Right lobe of liver (tissue), 6 donors: ENCODE measurements at regions not wholly inside any gene's neighbourhood (a gene's known extent, or its start where the extent isn't known, plus 50 kb on each side); places are given as distances from the start of the nearest gene placed in this dataset.

ENCODE experiments used
- ATAC-seq, 4 donors: fragments of 200-7000 bp; cut with Tn5 transposase; one replicate each; pipeline ENCODE4 v1.9.1; 2020; ENCODE audit warnings: mild to moderate bottlenecking in 4 of 4, moderate library complexity in 4 of 4
- DNase-seq, 3 donors: peaks; one replicate each; pipeline ENCODE4 v3.0.0-alpha.2; 2020
- H3K27ac ChIP-seq, 3 donors: fragments of 200-600 bp; one replicate each; pipeline ENCODE4 v1.8.0; 2022
- H3K27me3 ChIP-seq, 2 donors: fragments of 200-600 bp; one replicate each; pipeline ENCODE4 v1.8.0; 2022
- H3K36me3 ChIP-seq, 4 donors: fragments of 200-600 bp; sonication (generic) in 1 of 4; one replicate each; pipeline versions ENCODE4 v1.5.1 to v1.8.0; 2017 to 2022; ENCODE audit warnings: control low read depth in 1 of 4
- H3K4me1 ChIP-seq, 4 donors: fragments of 200-600 bp; sonication (generic) in 1 of 4; one replicate each; pipeline versions ENCODE4 v1.5.1 to v1.8.0; 2017 to 2022; ENCODE audit warnings: control low read depth in 1 of 4
- H3K4me3 ChIP-seq, 3 donors: fragments of 200-600 bp; one replicate each; pipeline ENCODE4 v1.8.0; 2022
- H3K9me3 ChIP-seq, 4 donors: fragments of 200-600 bp; sonication (generic) in 1 of 4; one replicate each; pipeline versions ENCODE4 v1.5.1 to v1.8.0; 2017 to 2022; ENCODE audit warnings: control low read depth in 1 of 4
- POLR2A ChIP-seq: fragments of 450-650 bp; IDR thresholded peaks from one replicate; pipeline ENCODE4 v1.6.1; 2017; ENCODE audit warnings: antibody characterized with exemption, mild to moderate bottlenecking
- WGBS: methylation state at CpG from one replicate; pipeline ENCODE4 v1.1.6; 2018; ENCODE audit warnings: low coverage, low lambda C conversion rate; ENCODE audit not compliant: insufficient coverage; ENCODE audit errors: missing lambda C conversion rate; 5-methylcytosine and 5-hydroxymethylcytosine counted together
- intact Hi-C, 2 donors: fragments of 100-400 bp; cut with DNase I; formaldehyde crosslinking; loops; one replicate each; pipeline versions ENCODE4 v1.11.2 to v1.14.1; 2022
- TF ChIP-seq, protein P1 (sequence below), 4 donors: fragments of 200-600 bp in 3 of 4; fragments of 450-650 bp in 1 of 4; IDR thresholded peaks; one replicate each; pipeline versions ENCODE4 v1.5.1 to v1.8.0; 2016 to 2022; ENCODE audit warnings: antibody characterized with exemption in 4 of 4, mild to moderate bottlenecking in 2 of 4
- donor health status: DM: no; HTN: yes; CAD: no.
- donor health status: DM: no; HTN: no; CAD: no.
- donor health status: DM: no; HTN: no; CAD: no.
- donor health status: DM: no; HTN: yes; CAD: no.
- donor health status: DM: no; HTN: yes; CAD: no.

DNA sequence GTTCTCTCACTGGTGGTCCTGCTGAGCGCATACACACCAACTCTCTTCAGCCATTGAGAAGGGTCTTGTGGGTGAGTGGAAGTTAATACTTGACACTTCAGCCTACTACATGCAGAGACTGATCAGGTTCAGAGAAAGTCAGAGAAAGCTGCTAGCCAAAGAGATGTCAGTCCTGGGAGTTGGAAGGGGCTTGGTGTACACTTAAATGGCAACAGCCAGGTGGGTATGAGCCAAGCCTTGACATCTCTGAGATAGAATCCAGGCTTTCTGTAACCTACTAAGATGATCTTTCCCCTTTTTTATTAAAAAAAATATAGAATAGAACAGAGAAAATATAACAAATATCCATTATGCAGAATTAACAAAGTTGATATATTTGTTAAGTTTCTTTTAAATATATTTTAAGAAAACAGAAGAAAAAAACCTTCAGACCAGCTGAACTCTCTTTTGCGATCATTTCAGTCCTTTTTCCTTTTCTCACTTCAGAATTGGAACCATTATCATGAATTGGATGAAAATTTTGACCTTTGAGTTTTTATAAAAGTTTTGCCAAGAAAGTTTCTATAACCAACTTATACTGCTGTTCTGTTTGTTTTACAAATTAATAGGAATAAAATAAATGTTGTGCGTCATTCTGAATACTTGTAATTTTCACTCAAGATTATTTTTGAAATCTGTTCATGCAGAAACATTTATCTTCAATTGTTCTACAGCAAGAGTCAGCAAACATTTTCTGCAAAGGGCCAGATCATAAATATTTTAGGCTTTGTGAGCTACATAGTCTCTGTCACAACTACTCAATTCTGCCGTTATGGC, 153.0 kb downstream of the RFC3 start:
- no peak overlapping the region for H3K4me3 ChIP-seq
- DNase-seq: no peak
- 47% methylated on average over 4 of the region's 4 CpGs for WGBS
- TF ChIP-seq, protein P1, sequence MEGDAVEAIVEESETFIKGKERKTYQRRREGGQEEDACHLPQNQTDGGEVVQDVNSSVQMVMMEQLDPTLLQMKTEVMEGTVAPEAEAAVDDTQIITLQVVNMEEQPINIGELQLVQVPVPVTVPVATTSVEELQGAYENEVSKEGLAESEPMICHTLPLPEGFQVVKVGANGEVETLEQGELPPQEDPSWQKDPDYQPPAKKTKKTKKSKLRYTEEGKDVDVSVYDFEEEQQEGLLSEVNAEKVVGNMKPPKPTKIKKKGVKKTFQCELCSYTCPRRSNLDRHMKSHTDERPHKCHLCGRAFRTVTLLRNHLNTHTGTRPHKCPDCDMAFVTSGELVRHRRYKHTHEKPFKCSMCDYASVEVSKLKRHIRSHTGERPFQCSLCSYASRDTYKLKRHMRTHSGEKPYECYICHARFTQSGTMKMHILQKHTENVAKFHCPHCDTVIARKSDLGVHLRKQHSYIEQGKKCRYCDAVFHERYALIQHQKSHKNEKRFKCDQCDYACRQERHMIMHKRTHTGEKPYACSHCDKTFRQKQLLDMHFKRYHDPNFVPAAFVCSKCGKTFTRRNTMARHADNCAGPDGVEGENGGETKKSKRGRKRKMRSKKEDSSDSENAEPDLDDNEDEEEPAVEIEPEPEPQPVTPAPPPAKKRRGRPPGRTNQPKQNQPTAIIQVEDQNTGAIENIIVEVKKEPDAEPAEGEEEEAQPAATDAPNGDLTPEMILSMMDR (IDR thresholded peaks at IDR 0.05): no peak
- no peak for TF ChIP-seq POLR2A
- no peak for ATAC-seq
- peak overlapping the region in 1 of 3 donors; percentile 90 for H3K27ac ChIP-seq
- no peaks in the 10 kb centered on the region for H3K9me3 ChIP-seq
- no peaks in the 10 kb centered on the region for H3K27me3 ChIP-seq
- H3K36me3 ChIP-seq: no peaks in the 10 kb centered on the region
- H3K4me1 ChIP-seq: peaks cover 0 to 15% (median 0%) of the 10 kb centered on the region in 4 donors
- intact Hi-C loops: no loop called here

DNA sequence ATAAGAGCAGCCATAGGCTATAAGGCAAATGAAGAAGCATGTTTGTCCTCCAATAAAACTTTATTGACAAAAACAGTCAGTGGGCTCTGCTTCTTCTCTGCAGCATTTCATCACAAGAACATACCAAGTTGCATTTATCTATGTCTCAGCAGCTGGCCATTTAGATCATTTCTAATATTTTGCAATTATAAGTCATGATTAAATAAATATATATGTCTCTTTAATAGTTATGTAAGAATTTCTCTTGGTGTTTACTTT, 153.5 kb downstream of the RFC3 start:
- TF ChIP-seq, protein P1 (IDR thresholded peaks at IDR 0.05): no peak
- no peak for TF ChIP-seq POLR2A
- Histone ChIP-seq H3K4me3 (no peak overlapping the region), H3K4me1 (peaks cover 0 to 15% (median 0%) of the 10 kb centered on the region in 4 donors), H3K27ac (no peak overlapping the region), H3K36me3 (no peaks in the 10 kb centered on the region), H3K27me3 (no peaks in the 10 kb centered on the region), H3K9me3 (no peaks in the 10 kb centered on the region)
- ATAC-seq (no peak), DNase-seq (no peak)
- intact Hi-C loops: no loop called here

DNA sequence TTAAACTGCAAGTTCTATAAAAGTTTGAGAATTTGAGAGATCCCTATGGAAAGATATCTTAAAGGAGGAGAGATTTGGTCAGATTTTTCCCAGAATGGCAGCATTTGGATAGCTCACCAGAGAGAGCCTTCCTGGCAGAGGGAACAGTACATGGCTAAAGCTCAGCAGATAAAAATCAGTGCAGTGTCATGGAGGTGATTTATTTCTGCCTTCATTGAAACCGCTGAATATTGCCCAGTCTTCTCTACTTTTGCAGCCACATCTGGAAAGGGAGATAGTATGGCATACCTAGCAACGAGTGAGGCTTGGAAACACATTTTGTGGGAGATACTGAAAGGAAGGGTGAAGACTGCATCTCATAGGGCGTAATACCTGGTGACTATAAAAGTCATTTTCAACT, 155.2 kb downstream of the RFC3 start:
- intact Hi-C loops: no loop called here
- no peak for DNase-seq
- H3K27ac ChIP-seq: no peak overlapping the region
- peaks cover 0 to 14% (median 0%) of the 10 kb centered on the region in 4 donors for H3K4me1 ChIP-seq
- no peak for ATAC-seq
- no peaks in the 10 kb centered on the region for H3K27me3 ChIP-seq
- H3K36me3 ChIP-seq: no peaks in the 10 kb centered on the region
- 73% methylated on average over 2 of the region's 3 CpGs for WGBS
- no peaks in the 10 kb centered on the region for H3K9me3 ChIP-seq
- H3K4me3 ChIP-seq: no peak overlapping the region
- TF ChIP-seq, protein P1 (IDR thresholded peaks at IDR 0.05): no peak
- no peak for TF ChIP-seq POLR2A

DNA sequence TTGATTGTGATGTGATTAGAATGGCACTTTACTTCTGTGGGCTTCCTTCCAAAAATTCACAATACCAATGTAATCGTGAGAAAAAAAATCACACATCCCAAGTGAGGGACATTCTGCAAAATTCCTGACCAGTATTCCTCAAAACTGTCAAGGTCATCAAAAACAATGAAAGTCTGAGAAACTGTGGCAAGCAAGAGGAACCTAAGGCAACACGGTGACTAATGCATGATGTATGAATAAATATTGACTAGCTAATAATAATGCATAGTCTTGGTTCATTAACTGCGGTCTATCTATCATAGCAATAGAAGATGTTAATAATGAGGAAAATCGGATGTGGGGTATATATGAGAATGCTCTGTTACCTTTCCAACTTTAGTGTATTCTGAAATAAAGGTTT, 159.0 kb downstream of the RFC3 start:
- ATAC-seq: no peak
- no peaks in the 10 kb centered on the region for H3K27me3 ChIP-seq
- no peaks in the 10 kb centered on the region for H3K36me3 ChIP-seq
- no peaks in the 10 kb centered on the region for H3K9me3 ChIP-seq
- no peak overlapping the region for H3K4me3 ChIP-seq
- no peak overlapping the region for H3K27ac ChIP-seq
- H3K4me1 ChIP-seq: no peaks in the 10 kb centered on the region
- intact Hi-C loops: no loop called here
- DNase-seq: no peak
- TF ChIP-seq, protein P1 (IDR thresholded peaks at IDR 0.05): no peak
- no peak for TF ChIP-seq POLR2A
- 87% methylated on average over 4 of the region's 4 CpGs for WGBS

DNA sequence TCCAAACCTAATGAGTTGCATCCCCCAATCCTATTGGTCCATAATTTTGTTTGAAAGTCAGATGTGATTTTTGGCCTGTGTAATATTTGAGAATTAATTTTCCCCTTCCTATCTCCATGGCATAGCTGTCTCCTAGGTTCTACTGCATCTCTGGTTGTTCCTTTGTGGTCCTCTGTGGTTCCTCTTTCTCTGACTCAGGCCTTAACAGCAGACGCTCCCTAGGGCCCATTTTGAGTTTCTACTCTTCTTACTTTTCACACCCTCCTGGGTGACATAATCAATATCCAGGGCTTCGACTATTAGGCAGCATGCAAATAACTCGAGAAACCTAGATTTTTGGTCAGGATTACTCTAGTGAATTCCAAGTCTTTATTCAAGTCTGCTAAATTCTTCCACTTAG, 160.7 kb downstream of the RFC3 start:
- Histone ChIP-seq H3K27me3 (no peaks in the 10 kb centered on the region), H3K9me3 (no peaks in the 10 kb centered on the region), H3K4me1 (no peaks in the 10 kb centered on the region), H3K27ac (no peak overlapping the region), H3K36me3 (no peaks in the 10 kb centered on the region), H3K4me3 (no peak overlapping the region)
- no peak for DNase-seq
- WGBS: 63% methylated on average over 3 of the region's 3 CpGs
- TF ChIP-seq, protein P1 (IDR thresholded peaks at IDR 0.05): no peak
- no peak for TF ChIP-seq POLR2A
- intact Hi-C loops: no loop called here
- no peak for ATAC-seq
